HG03439 (cell line): ENCODE measurements at regions not wholly inside any gene's neighbourhood (a gene's known extent, or its start where the extent isn't known, plus 50 kb on each side); places are given as distances from the start of the nearest gene placed in this dataset.

ENCODE experiments used
- ATAC-seq: cut with Tn5 transposase; IDR thresholded peaks from one replicate; pipeline ENCODE4 v1.9.1; 2021; ENCODE audit warnings: mild to moderate bottlenecking, moderate library complexity; ENCODE audit not compliant: unreplicated experiment

GRCh38 chr4:175125410-175126068 is 207.4 kb downstream of the ADAM29 start:
- ATAC-seq, result no peak

DNA sequence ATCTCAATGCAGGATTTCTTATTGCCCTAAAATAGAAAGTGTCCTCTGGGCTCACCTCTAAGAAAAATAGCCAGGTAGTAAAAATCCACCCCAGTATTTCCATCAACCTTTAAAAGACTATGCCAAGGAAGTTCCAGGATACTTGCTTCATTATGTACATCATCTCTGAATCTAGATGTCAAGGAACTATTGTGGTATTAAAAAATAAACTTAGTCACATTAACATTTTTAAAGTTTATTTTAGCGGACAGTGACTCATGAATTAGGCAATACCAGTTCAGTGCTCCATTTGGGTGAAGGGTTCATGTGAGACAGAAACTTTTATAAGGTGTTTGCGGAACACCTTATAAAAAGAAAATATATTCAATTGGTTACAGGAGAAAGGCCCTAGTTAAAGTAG is 209.2 kb downstream of the ADAM29 start:
- ATAC-seq, result no peak

- no peak for ATAC-seq
These were observed 211.6 kb downstream of the ADAM29 start for GRCh38 chr4:175129797-175130196.

GRCh38 chr4:175139205-175139604 is 221.0 kb downstream of the ADAM29 start:
- ATAC-seq, result no peak

DNA sequence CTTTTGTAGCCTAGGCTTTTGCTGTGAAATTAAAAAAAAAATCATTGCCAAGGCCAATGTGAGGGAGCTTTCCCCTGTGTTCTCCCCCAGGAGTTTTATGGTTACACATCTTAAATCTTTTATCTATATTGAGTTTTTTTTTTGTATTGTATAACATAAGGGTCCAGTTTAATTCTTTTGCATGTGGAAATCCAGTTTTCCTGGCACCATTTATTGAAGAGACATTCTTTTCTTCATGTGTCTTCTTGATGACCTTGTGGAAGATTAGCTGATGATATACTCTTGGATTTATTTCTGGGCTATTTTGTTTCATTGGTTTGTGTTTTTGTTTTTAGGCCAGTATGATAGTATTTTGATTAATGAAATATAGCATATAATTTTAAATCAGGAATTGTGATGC is 225.0 kb downstream of the ADAM29 start:
- ATAC-seq, result no peak

DNA sequence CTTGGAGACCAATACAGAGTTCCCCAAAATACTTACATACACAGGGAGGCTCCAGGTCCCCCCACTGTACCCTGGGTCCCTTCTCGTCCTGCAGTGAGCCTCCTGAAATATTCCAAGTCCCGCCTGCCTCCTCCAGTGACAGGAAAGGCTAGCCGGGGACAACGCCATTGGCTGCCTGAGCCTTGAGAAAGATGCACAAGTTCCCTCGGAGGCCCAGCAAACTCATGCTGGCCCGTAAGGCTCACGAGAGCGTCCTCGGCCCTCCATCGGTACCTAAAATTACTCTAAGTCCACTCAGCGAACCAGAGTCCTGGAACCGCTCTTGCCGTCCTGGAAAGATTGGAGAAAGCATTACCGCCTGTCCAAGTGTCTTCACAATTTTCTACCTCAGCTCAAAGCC is 228.6 kb downstream of the ADAM29 start:
- no peak for ATAC-seq

DNA sequence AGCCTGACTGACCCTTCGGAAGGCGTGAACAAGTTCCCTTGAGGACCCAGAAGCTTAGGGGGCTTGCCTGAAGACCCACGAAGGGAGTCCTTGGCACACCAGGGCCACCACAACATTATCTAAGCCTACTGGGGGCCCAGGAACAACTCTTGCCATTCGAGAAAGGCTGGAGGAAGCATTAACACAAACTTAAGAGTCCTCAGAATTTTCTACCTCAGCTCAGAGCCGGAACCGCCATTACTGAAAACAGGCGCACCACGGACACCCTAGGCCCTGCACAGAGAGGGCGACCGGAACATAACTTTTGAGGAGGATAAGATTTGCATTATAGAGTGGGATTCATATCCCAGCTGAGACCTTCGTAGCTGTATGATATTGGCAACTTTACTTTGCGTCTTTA is 229.1 kb downstream of the ADAM29 start:
- ATAC-seq, result no peak

DNA sequence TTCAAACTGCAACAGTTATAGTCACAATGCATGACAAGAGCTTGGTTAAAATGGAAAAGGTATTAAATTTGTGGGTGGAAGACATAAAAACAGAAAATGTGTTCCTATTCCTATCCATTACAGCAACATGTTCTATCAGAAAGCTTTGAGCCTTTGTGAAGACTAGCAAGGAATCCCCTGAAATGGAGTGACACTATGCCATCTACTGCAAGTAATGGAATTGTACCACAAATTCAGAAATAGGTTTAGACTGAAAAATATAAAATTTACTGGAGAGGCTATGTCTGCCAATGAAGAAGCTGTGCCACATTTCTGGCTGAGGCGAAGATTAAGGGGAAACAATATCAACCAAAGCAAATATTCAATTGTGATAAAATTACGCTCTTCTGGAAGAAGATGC is 247.9 kb downstream of the ADAM29 start:
- ATAC-seq, result no peak

DNA sequence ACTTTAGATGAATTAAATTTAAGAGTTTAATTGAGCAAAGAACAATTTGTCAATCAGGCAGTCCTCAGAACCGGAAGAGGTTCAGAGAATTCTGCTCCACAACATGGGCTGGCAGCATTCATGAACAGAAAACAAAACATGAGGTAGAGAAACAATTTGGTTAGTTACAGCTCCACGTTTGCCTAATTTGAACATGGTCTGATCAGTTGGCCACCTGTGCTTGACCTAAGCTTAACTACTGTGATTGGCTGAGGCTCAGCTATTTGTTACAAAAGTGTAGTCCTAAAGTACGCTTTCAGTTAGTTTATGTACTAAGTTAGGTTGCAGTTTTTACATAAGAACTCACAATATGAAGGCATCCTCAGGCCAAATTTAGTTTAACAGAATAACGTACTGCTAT is 258.6 kb downstream of the ADAM29 start:
- no peak for ATAC-seq

- no peak for ATAC-seq
These were observed 272.5 kb downstream of the ADAM29 start for GRCh38 chr4:175190654-175191053.

DNA sequence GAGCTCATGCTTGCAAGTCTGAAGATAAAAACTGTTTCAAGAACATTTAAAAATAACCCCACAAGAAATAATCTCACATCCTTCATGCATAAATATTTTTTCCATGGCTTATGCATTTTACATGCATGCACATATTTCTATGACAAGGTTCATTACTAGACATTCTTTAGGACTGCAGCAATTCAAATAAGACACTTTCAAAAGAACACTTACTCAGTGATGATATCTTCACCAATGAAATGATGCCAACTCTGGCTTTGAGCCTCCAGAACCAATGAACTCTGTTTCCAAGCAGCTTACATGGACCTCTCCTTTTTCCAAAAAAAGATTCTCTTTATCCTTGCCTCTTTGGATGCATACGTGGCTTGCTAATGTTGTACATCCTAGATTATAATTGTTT is 279.9 kb downstream of the ADAM29 start:
- no peak for ATAC-seq

GRCh38 chr4:175215208-175215607 is 297.1 kb downstream of the ADAM29 start:
- ATAC-seq, result no peak

DNA sequence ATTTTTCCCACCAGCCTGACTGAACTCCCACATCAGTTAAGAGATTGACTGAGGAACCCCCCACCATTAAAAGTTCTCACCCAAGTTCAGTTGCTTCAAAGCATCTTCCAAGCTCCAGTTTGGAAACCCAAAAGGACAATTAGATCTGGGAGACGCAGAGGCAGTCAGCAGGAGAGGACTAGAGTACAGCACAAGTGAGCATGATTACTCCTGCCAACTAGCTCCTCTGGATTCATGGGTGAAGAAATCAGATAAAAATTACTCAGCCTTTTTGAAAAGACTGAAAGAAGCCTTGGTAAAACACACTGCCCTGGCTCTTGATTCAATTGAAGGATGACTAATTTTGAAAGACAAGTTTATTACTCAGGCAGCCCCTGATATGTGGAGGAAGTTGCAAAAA is 297.5 kb downstream of the ADAM29 start:
- no peak for ATAC-seq

DNA sequence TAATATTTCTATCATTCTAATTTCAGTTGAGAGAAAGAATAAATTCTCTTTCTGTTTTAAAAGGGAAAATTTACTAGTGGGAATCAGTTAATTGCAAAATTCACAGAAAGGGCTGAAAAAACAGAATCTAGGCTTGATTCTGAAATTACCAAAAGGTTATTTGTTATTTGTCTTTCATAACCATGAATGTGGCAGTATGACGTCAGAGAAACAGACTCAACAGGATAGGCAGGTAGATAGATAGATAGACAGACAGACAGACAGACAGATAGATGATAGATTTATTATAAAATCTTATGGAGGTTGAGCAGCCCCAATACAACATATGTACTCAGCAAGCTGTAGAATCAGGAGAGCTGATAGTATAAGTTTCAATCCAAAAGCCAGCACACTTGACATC is 311.0 kb downstream of the ADAM29 start:
- no peak for ATAC-seq

- no peak for ATAC-seq
These were observed 316.0 kb downstream of the ADAM29 start for GRCh38 chr4:175234162-175234561.

- no peak for ATAC-seq
These were observed 320.8 kb downstream of the ADAM29 start for GRCh38 chr4:175238827-175239517.

GRCh38 chr4:175246941-175247340 is 328.8 kb downstream of the ADAM29 start:
- ATAC-seq, result no peak

DNA sequence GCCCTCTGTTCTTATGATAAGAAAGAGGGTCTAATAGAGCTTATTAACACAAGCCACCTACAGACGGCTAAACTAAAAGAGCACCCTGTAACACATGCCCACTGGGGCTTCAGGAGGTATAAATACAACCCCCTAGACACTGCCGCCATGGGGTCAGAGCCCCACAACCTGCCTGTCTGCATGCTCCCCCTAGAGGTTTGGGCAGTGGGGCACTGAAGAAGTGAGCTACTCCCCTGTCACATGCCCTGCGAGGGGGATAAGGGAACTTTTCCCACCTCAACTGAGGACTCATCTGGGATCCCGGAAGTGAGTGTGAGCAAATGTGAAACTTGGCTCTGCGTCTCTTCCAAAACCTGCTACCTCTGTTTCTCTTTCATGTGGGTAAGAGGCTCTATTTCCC is 334.5 kb downstream of the ADAM29 start:
- no peak for ATAC-seq

- no peak for ATAC-seq
These were observed 335.2 kb downstream of the ADAM29 start for GRCh38 chr4:175253184-175253902.

DNA sequence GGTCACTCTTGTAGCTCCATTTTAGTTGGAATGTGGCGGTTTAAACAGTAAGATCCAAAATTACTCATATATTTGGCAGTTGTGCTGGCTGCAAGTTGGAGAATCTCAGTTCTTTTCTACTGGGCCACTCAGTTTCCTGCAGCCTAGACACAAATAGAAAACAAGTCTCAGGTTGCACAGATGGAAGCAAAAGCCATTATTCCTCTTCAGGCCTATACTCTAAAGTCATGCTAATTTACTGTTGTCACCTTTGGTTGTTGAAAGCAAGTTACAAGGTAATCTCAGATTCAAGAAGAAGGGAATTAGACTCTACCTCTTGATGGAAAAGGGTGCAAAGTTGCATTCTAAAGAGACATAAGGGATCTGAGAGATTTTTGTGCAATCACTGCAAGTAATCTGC is 345.4 kb downstream of the ADAM29 start:
- no peak for ATAC-seq

DNA sequence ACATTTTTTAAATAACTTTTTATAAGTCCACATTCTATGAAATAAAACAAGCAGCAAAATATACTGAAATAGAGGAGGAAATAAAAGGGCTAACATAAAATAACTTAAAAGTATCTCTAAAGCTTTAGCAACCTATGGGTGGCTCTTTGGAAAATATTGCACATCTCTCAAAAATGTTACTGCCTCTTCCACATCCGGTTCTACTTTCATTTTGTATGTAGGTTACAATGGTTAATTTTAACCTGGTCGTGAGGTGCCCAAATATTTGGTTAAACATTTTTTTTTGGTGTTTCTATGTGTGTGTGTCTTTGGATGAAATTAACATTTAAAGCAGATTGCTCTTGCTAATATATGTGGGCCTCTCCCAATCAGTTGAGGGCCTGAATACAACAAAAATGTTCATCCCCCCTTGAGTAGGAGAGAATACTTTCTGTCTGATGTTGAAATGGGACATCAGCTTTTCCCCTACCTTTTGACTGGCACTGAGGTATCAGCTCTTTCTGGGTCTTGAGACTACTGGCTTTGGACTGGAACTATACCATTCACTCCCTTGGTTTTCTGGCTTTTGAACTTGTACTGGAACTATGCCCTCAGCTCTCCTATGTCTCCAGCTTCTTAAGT is 353.0 kb downstream of the ADAM29 start:
- ATAC-seq, result no peak
